IPS DF 6.9 (cell line): ENCODE measurements at regions not wholly inside any gene's neighbourhood (a gene's known extent, or its start where the extent isn't known, plus 50 kb on each side); places are given as distances from the start of the nearest gene placed in this dataset.

Experiments
- DNase-seq: peaks from one replicate; pipeline ENCODE4 v3.0.0-alpha.2; 2013; ENCODE audit warnings: low read depth, low spot score
- H3K27ac ChIP-seq: one replicate; pipeline ENCODE4 v1.5.1; 2013; ENCODE audit warnings: low read length, control low read depth
- H3K27me3 ChIP-seq: 2 replicates; pipeline ENCODE4 v1.6.1; 2013; ENCODE audit warnings: mild to moderate bottlenecking, low read length; ENCODE audit not compliant: control insufficient read depth, insufficient read depth
- H3K36me3 ChIP-seq: 2 replicates; pipeline ENCODE4 v1.6.1; 2013; ENCODE audit warnings: low read length; ENCODE audit not compliant: control insufficient read depth, insufficient read depth
- H3K4me1 ChIP-seq: 2 replicates; pipeline ENCODE4 v1.6.1; 2013; ENCODE audit warnings: low read length; ENCODE audit not compliant: control insufficient read depth, insufficient read depth
- H3K4me3 ChIP-seq: 2 replicates; pipeline ENCODE4 v1.5.1; 2013; ENCODE audit warnings: mild to moderate bottlenecking, low read length
- H3K9me3 ChIP-seq: 2 replicates; pipeline ENCODE4 v1.6.1; 2013; ENCODE audit warnings: low read length, inconsistent platforms; ENCODE audit not compliant: control insufficient read depth, insufficient read depth
- WGBS: extraction: QIAGEN DNeasy Blood & Tissue Kit; methylation state at CpG from one replicate; pipeline ENCODE4 v1.1.7; 2013; ENCODE audit warnings: mixed read lengths, missing lambda C conversion rate; ENCODE audit not compliant: insufficient read length, insufficient coverage; 5-methylcytosine and 5-hydroxymethylcytosine counted together

DNA sequence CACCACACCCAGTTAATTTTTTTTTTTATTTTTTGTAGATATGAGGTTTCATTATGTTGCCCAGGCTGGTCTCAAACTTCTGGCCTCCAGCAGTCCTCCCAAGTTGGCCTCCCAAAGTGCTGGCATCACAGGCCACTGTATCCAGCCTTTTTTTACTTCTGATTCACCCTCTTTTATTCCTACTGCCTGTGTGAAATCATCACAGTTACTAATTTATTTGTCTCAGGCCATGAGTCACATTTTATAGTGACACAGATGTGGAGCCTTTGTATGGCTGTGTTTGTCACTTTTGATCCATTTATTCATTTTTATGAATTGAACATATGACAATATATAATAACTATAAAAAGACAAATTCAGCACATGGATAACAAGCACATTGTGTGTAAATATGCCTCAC is 67.1 kb upstream of the SNX2 start:
- Histone ChIP-seq H3K4me3 (no peak overlapping the region), H3K9me3 (no peaks in the 10 kb centered on the region), H3K27ac (no peak overlapping the region), H3K27me3 (no peaks in the 10 kb centered on the region), H3K4me1 (no peaks in the 10 kb centered on the region), H3K36me3 (no peaks in the 10 kb centered on the region)
- no peak for DNase-seq

DNA sequence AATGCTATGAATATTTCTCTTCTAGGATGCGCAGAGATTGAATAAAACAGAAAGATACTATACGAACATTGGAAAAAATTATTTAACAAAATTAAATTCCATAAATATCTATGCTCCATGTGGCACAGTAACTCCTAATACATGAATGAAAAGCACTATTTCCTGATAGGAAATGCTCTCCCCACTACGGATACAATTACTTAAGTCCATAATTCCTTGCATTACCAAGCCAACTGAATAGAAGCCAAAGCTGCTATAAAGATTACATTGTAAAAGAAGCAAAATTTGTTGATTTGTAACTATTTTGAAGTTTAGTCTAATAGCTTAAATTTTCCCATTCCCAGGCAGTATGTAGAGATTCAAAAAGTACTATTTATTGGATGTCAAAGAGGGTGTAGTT is 61.8 kb upstream of the SNX2 start:
- DNase-seq: no peak
- Histone ChIP-seq H3K36me3 (no peaks in the 10 kb centered on the region), H3K9me3 (no peaks in the 10 kb centered on the region), H3K27ac (no peak overlapping the region), H3K4me3 (no peak overlapping the region), H3K4me1 (no peaks in the 10 kb centered on the region), H3K27me3 (no peaks in the 10 kb centered on the region)
- no CpG with 5 or more reads among the region's 3 CpGs for WGBS

DNA sequence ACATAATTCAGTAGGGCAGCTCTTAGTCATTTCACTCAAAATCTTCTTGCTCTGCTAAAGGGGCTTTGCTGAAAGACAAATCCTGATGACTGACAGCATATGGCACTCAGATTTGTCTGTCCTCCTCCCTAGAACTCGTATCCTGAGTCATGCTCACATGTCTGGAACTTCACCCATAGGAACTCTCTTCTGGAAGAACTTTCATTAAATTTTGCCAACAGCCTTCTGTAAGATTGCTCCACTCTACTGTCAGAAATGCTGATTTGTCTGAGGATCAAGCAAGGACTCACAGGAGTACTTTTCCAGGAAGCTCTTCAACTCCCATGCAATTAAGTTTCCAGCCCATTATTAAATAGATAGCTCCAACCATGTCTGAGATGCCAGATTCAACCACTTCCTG is 59.8 kb upstream of the SNX2 start:
- WGBS: no CpG with 5 or more reads among the region's 1 CpG
- Histone ChIP-seq H3K27me3 (no peaks in the 10 kb centered on the region), H3K9me3 (no peaks in the 10 kb centered on the region), H3K4me1 (no peaks in the 10 kb centered on the region), H3K4me3 (no peak overlapping the region), H3K36me3 (no peaks in the 10 kb centered on the region), H3K27ac (no peak overlapping the region)
- DNase-seq: no peak

DNA sequence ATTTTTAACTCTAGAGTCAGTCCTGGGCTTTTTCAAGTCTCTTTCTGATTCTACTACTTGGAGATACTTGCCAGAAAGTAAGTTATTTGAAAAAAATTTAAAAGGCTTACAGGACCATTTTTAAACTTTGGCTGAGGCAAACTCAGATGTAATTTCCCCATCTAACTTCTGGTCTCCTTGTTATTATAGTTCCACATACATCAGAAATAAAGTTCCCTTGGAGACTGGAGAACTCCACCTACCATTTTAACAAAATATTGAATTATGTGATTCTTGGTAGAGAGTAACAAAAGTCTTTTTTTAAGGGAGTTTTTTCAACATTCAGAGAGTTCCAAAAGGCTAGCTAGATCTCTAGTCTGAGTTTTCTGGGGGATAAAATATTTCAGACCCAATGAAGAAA is 56.3 kb upstream of the SNX2 start:
- no peak for DNase-seq
- no peaks in the 10 kb centered on the region for H3K9me3 ChIP-seq
- H3K4me3 ChIP-seq: no peak overlapping the region
- H3K27ac ChIP-seq: no peak overlapping the region
- H3K4me1 ChIP-seq: no peaks in the 10 kb centered on the region
- no peaks in the 10 kb centered on the region for H3K27me3 ChIP-seq
- no peaks in the 10 kb centered on the region for H3K36me3 ChIP-seq

DNA sequence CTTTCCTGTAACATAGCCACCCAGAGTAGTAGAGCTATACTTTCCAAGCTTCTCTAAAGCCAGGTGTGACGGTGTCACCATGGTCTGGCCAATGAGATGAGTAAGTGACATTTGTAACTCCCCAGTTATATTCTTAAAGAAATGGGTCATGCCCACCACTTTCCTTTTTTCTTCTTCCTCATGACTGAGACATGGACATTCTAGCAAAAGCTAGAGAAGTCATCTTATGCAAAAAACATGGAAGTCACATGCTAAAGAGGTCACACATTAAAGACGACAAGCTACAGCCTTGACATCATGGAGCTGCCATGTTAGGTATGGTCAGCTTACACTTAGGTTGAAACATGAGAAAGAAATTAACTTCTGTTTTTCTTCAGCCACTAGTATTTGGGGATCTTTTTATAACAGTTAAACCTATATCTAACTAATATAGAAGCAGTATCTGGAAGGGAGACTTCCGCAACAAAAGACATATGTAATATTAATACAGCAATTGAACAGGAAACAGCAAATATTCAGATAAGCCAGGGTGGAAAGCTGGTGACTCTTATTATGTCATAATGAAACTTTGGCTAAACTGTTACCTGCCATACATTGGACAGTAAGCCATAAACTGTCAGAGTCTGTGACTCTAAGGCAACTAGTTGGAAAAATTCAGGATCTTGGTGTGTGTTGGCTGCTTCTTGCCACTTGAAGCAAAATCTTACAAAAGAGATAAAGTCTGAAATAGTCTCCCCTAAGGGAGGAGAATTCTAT is 54.7 kb upstream of the SNX2 start:
- H3K27ac ChIP-seq: no peak overlapping the region
- no peak overlapping the region for H3K4me3 ChIP-seq
- H3K4me1 ChIP-seq: no peaks in the 10 kb centered on the region
- WGBS: no CpG with 5 or more reads among the region's 3 CpGs
- DNase-seq: no peak
- H3K36me3 ChIP-seq: no peaks in the 10 kb centered on the region
- no peaks in the 10 kb centered on the region for H3K27me3 ChIP-seq
- H3K9me3 ChIP-seq: no peaks in the 10 kb centered on the region

DNA sequence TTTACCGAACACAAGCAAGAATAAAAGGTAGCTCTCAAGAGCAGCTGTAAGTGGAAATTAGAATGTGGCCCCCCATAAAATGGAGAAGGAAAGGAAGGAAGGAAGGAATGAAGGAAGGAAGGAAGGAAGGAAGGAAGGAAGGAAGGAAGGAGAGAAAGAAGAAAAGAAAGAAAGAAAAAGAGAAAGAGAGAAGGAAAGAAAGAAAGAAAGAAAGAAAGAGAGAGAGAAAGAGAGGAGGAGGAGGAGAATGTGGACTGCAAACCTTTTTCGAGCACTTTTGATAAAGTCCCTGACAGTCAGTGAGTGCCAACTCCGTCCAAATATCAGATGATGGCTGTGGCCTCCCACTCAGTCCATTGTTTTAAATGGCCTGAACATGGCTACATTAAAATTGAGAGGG is 53.8 kb upstream of the SNX2 start:
- no peak for DNase-seq
- Histone ChIP-seq H3K9me3 (no peaks in the 10 kb centered on the region), H3K4me3 (no peak overlapping the region), H3K27me3 (no peaks in the 10 kb centered on the region), H3K4me1 (no peaks in the 10 kb centered on the region), H3K36me3 (no peaks in the 10 kb centered on the region), H3K27ac (no peak overlapping the region)
- WGBS: no CpG with 5 or more reads among the region's 3 CpGs

DNA sequence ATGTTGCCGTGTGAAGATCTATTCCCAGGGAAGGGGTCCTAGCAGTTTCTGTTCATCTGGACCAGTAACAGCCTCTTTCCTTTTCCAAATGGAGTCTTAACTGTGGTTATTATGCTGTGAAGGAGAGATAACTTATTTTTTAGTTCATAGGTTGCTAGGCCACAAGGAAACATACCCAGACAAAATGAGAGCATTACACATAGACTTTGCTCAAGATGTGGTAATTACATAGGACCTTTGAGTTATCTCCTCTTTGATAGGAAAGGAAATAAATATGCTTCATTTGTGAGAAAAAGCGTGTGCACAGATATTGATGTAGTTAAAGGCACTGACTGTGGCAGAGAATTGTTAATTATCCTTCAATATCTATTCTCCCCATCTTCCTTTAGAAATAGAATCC is 52.5 kb upstream of the SNX2 start:
- WGBS: no CpG with 5 or more reads among the region's 2 CpGs
- Histone ChIP-seq H3K4me3 (no peak overlapping the region), H3K27me3 (no peaks in the 10 kb centered on the region), H3K36me3 (no peaks in the 10 kb centered on the region), H3K9me3 (no peaks in the 10 kb centered on the region), H3K4me1 (no peaks in the 10 kb centered on the region), H3K27ac (no peak overlapping the region)
- no peak for DNase-seq

DNA sequence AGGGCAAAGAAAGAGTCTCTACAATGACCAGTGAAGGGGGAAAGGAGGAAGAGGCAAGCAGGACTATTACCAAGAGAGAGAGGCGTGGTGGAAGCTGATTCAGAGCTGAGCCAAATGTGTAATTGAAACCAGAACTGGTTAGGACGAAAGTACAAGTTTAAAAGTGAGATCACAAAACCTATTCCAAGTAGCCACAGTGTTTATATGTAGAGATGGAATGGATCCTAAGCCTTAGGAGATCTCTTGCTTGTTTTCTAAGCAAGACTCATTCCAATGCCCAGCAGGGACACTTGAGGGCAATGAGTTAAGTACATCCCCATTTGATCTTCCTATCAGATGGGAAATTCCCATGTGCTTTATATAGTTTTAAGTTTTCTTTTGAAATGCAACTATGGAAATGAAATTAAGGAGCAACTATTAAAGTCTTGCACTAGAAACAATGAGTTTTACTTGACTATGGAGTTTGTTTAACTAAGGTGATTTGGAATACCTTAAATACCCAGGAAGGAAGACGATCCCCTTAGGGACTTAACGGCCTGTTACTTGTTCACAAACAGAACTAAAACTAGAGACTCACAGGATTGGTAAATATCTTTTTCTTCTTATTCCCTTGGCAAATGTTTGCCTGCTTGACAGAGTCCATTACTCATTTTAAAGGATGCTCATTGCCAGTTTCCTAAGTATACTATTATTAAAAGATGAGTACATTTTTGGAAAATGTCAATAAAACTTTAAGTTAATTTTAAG is 51.1 kb upstream of the SNX2 start:
- H3K27me3 ChIP-seq: no peaks in the 10 kb centered on the region
- DNase-seq: no peak
- no peaks in the 10 kb centered on the region for H3K4me1 ChIP-seq
- no CpG with 5 or more reads among the region's 4 CpGs for WGBS
- H3K4me3 ChIP-seq: no peak overlapping the region
- no peaks in the 10 kb centered on the region for H3K36me3 ChIP-seq
- H3K27ac ChIP-seq: no peak overlapping the region
- H3K9me3 ChIP-seq: no peaks in the 10 kb centered on the region
